GM12892 (cell line): ENCODE measurements at regions not wholly inside any gene's neighbourhood (a gene's known extent, or its start where the extent isn't known, plus 50 kb on each side); places are given as distances from the start of the nearest gene placed in this dataset.

ENCODE experiments used
- POLR2A ChIP-seq: IDR thresholded peaks from 2 replicates; pipeline ENCODE4 v1.6.1; 2011; ENCODE audit warnings: low read depth, low read length, control low read depth
- POLR2AphosphoS5 ChIP-seq: IDR thresholded peaks from 2 replicates; pipeline ENCODE4 v1.6.1; 2011; ENCODE audit warnings: low read depth, low read length, control low read depth
- TAF1 ChIP-seq: IDR thresholded peaks from 2 replicates; pipeline ENCODE4 v1.6.1; 2011; ENCODE audit warnings: low read depth, mild to moderate bottlenecking, control low read depth, low read length, borderline replicate concordance

DNA sequence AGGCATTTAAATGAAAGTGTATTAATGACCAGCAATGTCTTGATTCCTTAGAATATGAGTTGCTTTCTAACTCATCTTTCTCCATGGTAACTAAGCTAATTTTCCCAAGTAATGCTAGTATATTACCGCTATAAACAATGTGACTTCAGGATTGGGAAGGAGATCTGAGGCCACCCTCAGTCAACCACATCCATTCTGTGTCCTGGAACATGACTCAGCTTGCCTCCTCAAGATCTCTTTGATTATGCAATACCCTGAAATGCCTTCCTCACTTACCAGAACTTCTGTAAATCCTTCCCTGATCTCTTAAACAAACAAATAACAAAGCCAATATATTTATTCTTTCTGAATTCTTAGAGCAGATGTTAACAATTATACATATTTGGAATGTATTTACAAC, 1495.5 kb downstream of the PCDH18 start:
- TF ChIP-seq POLR2AphosphoS5 (no peak), POLR2A (no peak), TAF1 (no peak)
